ENCODE measurements at regions not wholly inside any gene's neighbourhood (a gene's known extent, or its start where the extent isn't known, plus 50 kb on each side); places are given as distances from the start of the nearest gene placed in this dataset.

GRCh38 chr2:139034064-139034463, 253.9 kb upstream of the NXPH2 start:
- Histone ChIP-seq H4K91ac (ENCODE audit: insufficient read length, low read depth, low read length) (no peak overlapping the region), H3T11ph (ENCODE audit: low read length) (no peak overlapping the region), H3K18ac (ENCODE audit: insufficient read length, low read depth, low read length) (no peak overlapping the region), H3K4me1 (ENCODE audit: insufficient read depth, low read length) (no peaks in the 10 kb centered on the region), H3K4me2 (ENCODE audit: insufficient read depth, insufficient read length, low read length) (no peak overlapping the region), H2BK15ac (ENCODE audit: low read depth, low read length) (no peak overlapping the region), H3K23me2 (ENCODE audit: insufficient read length, low read depth, low read length, poor library complexity, severe bottlenecking) (no peaks in the 10 kb centered on the region), H2BK12ac (ENCODE audit: insufficient read length, low read depth, low read length) (no peak overlapping the region), H4K8ac (replicated peaks; ENCODE audit: insufficient read length, low read depth, low read length) (no peak overlapping the region), H2AFZ (ENCODE audit: low read length) (no peak overlapping the region), H2BK20ac (ENCODE audit: low read depth, low read length, poor library complexity, severe bottlenecking) (no peak overlapping the region), H2BK5ac (ENCODE audit: insufficient read length, low read length) (no peak overlapping the region), H3K27ac (ENCODE audit: insufficient read length, low read depth, low read length) (no peak overlapping the region), H3K56ac (ENCODE audit: insufficient read length, low read depth, low read length) (no peak overlapping the region), H4K5ac (ENCODE audit: insufficient read length, low read depth, low read length) (no peak overlapping the region), H2AK5ac (ENCODE audit: insufficient read length, low read length) (no peak overlapping the region), H2BK120ac (ENCODE audit: low read depth, low read length, poor library complexity, severe bottlenecking) (no peak overlapping the region), H3K9ac (ENCODE audit: extremely low read depth, insufficient read length, low read length) (no peak overlapping the region), H3K27me3 (ENCODE audit: insufficient read depth, low read length) (no peaks in the 10 kb centered on the region), H3K9me3 (ENCODE audit: control insufficient read depth, low read depth, low read length) (no peaks in the 10 kb centered on the region), H3K14ac (ENCODE audit: insufficient read depth, low read length) (no peak overlapping the region), H3K79me2 (ENCODE audit: insufficient read depth, low read length) (no peaks in the 10 kb centered on the region), H4K20me1 (ENCODE audit: control insufficient read depth, insufficient read depth, insufficient read length) (no peaks in the 10 kb centered on the region), H3K79me1 (ENCODE audit: insufficient read depth, low read depth, low read length, poor library complexity, severe bottlenecking) (no peaks in the 10 kb centered on the region), H3K23ac (ENCODE audit: insufficient read length, low read depth, low read length) (no peak overlapping the region), H3K4ac (ENCODE audit: low read depth, low read length) (no peak overlapping the region)
- no peak for TF ChIP-seq CTCF (conservative IDR thresholded peaks at IDR 0.05)
- peaks cover 0 to 2% of the 10 kb centered on the region in 2 experiments; a peak in 1 of 4 replicates for H3K4me1 Mint-ChIP-seq
- H3K4me3 Mint-ChIP-seq, result no peak overlapping the region
- no peaks in the 10 kb centered on the region for H3K27me3 Mint-ChIP-seq (ENCODE audit: low read depth)
- no peaks in the 10 kb centered on the region for H3K36me3 Mint-ChIP-seq (ENCODE audit: insufficient read depth in 1 of 3, low read depth in 3 of 3)
- DNase-seq, result no peak
- peaks cover 3 to 6% of the 10 kb centered on the region in 2 experiments; a peak in 2 of 5 replicates for H3K9me3 Mint-ChIP-seq
- no peak overlapping the region for H3K27ac Mint-ChIP-seq
